K562 (cell line): ENCODE measurements at regions not wholly inside any gene's neighbourhood (a gene's known extent, or its start where the extent isn't known, plus 50 kb on each side); places are given as distances from the start of the nearest gene placed in this dataset.

Source experiments
- BRF2 ChIP-seq: IDR thresholded peaks from 3 replicates; pipeline ENCODE4 v1.6.1; 2011; ENCODE audit warnings: borderline replicate concordance, mild to moderate bottlenecking; ENCODE audit not compliant: insufficient read length, insufficient read depth
- CTCF ChIP-seq, 3 experiments: IDR thresholded peaks in 2 of 3; conservative IDR thresholded peaks in 1 of 3; 2 replicates each; pipeline ENCODE4 v1.5.1; 2011 to 2012; ENCODE audit warnings: low read length in 3 of 3, mild to moderate bottlenecking in 3 of 3, control low read depth in 2 of 3, improper control_type of control experiment in 1 of 3, inconsistent platforms in 1 of 3, low read depth in 1 of 3, mixed read lengths in 1 of 3, moderate library complexity in 1 of 3; ENCODE audit not compliant: insufficient read depth in 2 of 3
- KDM4B ChIP-seq, 2 experiments: fragments of 450-650 bp in 1 of 2; sonication (generic) in 1 of 2; IDR thresholded peaks; 2 replicates each; pipeline ENCODE4 v1.6.1; 2016 to 2017; ENCODE audit warnings: borderline replicate concordance in 2 of 2, antibody characterized with exemption in 1 of 2, low read depth in 1 of 2, mild to moderate bottlenecking in 1 of 2
- PPARD ChIP-seq: fragments of 250-450 bp; sonication (Bioruptor Pico); IDR thresholded peaks from 2 replicates; pipeline ENCODE4 v1.8.0; 2022; ENCODE audit warnings: inconsistent platforms, mild to moderate bottlenecking, moderate library complexity
- REST ChIP-seq, 2 experiments: fragments of 450-650 bp; formaldehyde crosslinking in 1 of 2; IDR thresholded peaks; 2 replicates each; pipeline versions ENCODE4 v1.4.0 to v1.6.1; 2014 to 2020; ENCODE audit warnings: mild to moderate bottlenecking in 2 of 2, borderline replicate concordance in 1 of 2, low read depth in 1 of 2
- SMC3 ChIP-seq: conservative IDR thresholded peaks from 2 replicates; pipeline ENCODE4 v1.6.1; 2011; ENCODE audit warnings: low read depth, low read length, improper control_type of control experiment; ENCODE audit not compliant: insufficient read depth
- SREBF2 ChIP-seq: sonication (generic); formaldehyde crosslinking; IDR thresholded peaks from 2 replicates; pipeline ENCODE4 v1.4.0; 2020; ENCODE audit warnings: mild to moderate bottlenecking, missing genetic modification reagents

- TF ChIP-seq BRF2 (no peak), REST (IDR thresholded peaks at IDR 0.05; ENCODE audit: borderline replicate concordance) (no peak), REST (CRISPR knock-in tag; IDR thresholded peaks at IDR 0.05; ENCODE audit: low read depth) (no peak), PPARD (CRISPR knock-in tag) (no peak), KDM4B (IDR thresholded peaks at IDR 0.05; ENCODE audit: borderline replicate concordance in 2 of 2, low read depth in 1 of 2) (no peak), SREBF2 (CRISPR knock-in tag) (no peak), SMC3 (no peak), CTCF (IDR thresholded peaks at IDR 0.05 in 2 of 3, conservative IDR thresholded peaks at IDR 0.05 in 1 of 3; ENCODE audit: insufficient read depth in 2 of 3, low read depth in 1 of 3, low read length in 3 of 3) (no peak)
Measured at GRCh38 chr4:34486461-34487363, 1757.6 kb downstream of the ARAP2 start.
